OCI-LY7 (cell line): ENCODE measurements at regions not wholly inside any gene's neighbourhood (a gene's known extent, or its start where the extent isn't known, plus 50 kb on each side); places are given as distances from the start of the nearest gene placed in this dataset.

ENCODE experiments used
- BruUV-seq: library from RNA; stranded (reverse); fragments of 400-500 nt; replicated peaks from 2 replicates; lab custom pipeline; 2021; lab: Mats Ljungman, UMichigan
- CTCF ChIA-PET: fragments of 300-600 bp; sonication (Branson Sonifier 250); formaldehyde crosslinking; loops from one replicate; lab custom pipeline; 2022; ENCODE audit warnings: antibody characterized with exemption; ENCODE audit not compliant: unreplicated experiment; lab: Charles Lee
- POLR2A ChIA-PET: fragments of 300-600 bp; sonication (Branson Sonifier 250); formaldehyde crosslinking; loops from one replicate; lab custom pipeline; 2022; ENCODE audit warnings: antibody characterized with exemption; lab: Charles Lee
- DNase-seq: peaks from one replicate; pipeline ENCODE4 v3.0.0-alpha.2; 2015; ENCODE audit warnings: low spot score
- H2AFZ ChIP-seq: fragments of 200-600 bp; sonication (generic), shearing (Covaris generic); 2 replicates; pipeline ENCODE4 v1.6.1; 2014; ENCODE audit warnings: mild to moderate bottlenecking, antibody characterized with exemption, low read length, moderate library complexity
- H3K27ac ChIP-seq: fragments of 200-600 bp; sonication (generic); 2 replicates; pipeline ENCODE4 v1.5.1; 2014; ENCODE audit warnings: mixed run types, low read depth, mild to moderate bottlenecking, moderate library complexity, low read length, inconsistent platforms; ENCODE audit not compliant: poor library complexity, severe bottlenecking
- H3K36me3 ChIP-seq: fragments of 200-600 bp; sonication (generic); 2 replicates; pipeline ENCODE4 v1.6.1; 2014; ENCODE audit warnings: mild to moderate bottlenecking, antibody characterized with exemption, low read length, moderate library complexity, mixed read lengths; ENCODE audit not compliant: insufficient read depth
- H3K4me1 ChIP-seq: fragments of 200-600 bp; sonication (generic); 2 replicates; pipeline ENCODE4 v1.5.1; 2014; ENCODE audit warnings: mild to moderate bottlenecking, low read length; ENCODE audit not compliant: insufficient read depth, poor library complexity, severe bottlenecking
- H3K4me2 ChIP-seq: fragments of 200-600 bp; sonication (generic); 2 replicates; pipeline ENCODE4 v1.6.1; 2014; ENCODE audit warnings: mild to moderate bottlenecking, low read length
- H3K4me3 ChIP-seq: fragments of 200-600 bp; sonication (generic); 2 replicates; pipeline ENCODE4 v1.5.1; 2014; ENCODE audit warnings: mild to moderate bottlenecking, low read depth, low read length; ENCODE audit not compliant: poor library complexity, severe bottlenecking
- H3K79me2 ChIP-seq: fragments of 200-600 bp; sonication (generic); 2 replicates; pipeline ENCODE4 v1.6.1; 2016; ENCODE audit warnings: low read depth, mild to moderate bottlenecking, low read length, moderate library complexity, mixed read lengths; ENCODE audit not compliant: insufficient read depth
- H3K9me2 ChIP-seq: fragments of 200-600 bp; sonication (generic); 2 replicates; pipeline ENCODE4 v1.6.1; 2016; ENCODE audit warnings: mild to moderate bottlenecking, low read length, mixed read lengths; ENCODE audit not compliant: insufficient read depth
- H3K9me3 ChIP-seq: fragments of 200-600 bp; sonication (generic); 2 replicates; pipeline ENCODE4 v1.6.1; 2014; ENCODE audit warnings: mild to moderate bottlenecking, mixed run types, low read length, mixed read lengths
- H4K20me1 ChIP-seq: fragments of 200-600 bp; sonication (generic); 2 replicates; pipeline ENCODE4 v1.6.1; 2014; ENCODE audit warnings: mild to moderate bottlenecking, antibody characterized with exemption, low read length, moderate library complexity, mixed read lengths; ENCODE audit not compliant: insufficient read depth
- CTCF ChIP-seq: fragments of 200-600 bp; sonication (generic); conservative IDR thresholded peaks from 2 replicates; pipeline ENCODE4 v1.5.1; 2014; ENCODE audit warnings: mild to moderate bottlenecking, antibody characterized with exemption, low read length, moderate library complexity, mixed read lengths
- EZH2phosphoT487 ChIP-seq: fragments of 200-600 bp; sonication (generic); IDR thresholded peaks from 2 replicates; pipeline ENCODE4 v1.6.1; 2018; ENCODE audit warnings: low read depth, borderline replicate concordance, mild to moderate bottlenecking, mixed run types, antibody characterized with exemption, low read length, moderate library complexity, mixed read lengths
- intact Hi-C: fragments of 100-400 bp; cut with micrococcal nuclease; formaldehyde crosslinking; loops from one replicate; pipeline ENCODE4 v1.10.0; 2022; ENCODE audit not compliant: unreplicated experiment

GRCh38 chr1:67594764-67595163 is 90.2 kb upstream of the GADD45A start:
- ChIA-PET POLR2A (interaction anchor here (1.0 kb wide), 1 partner anchor 271 kb away, joined by 3 read pairs; no protein-coding TSS in a partner anchor), CTCF (interaction anchor here (0.6 kb wide), 1 partner anchor 323 kb away, joined by 3 read pairs; no protein-coding TSS in a partner anchor)
- no peak overlapping the region for H3K4me3 ChIP-seq
- no peak overlapping the region for H3K4me2 ChIP-seq
- no peaks in the 10 kb centered on the region for H3K4me1 ChIP-seq
- no peak overlapping the region for H3K27ac ChIP-seq
- BruUV-seq: no TSS peak
- no peaks in the 10 kb centered on the region for H4K20me1 ChIP-seq
- no peaks in the 10 kb centered on the region for H3K79me2 ChIP-seq
- H2AFZ ChIP-seq: no peak overlapping the region
- no peak for DNase-seq
- intact Hi-C loops: no loop called here
- H3K9me3 ChIP-seq: no peaks in the 10 kb centered on the region
- no peaks in the 10 kb centered on the region for H3K9me2 ChIP-seq
- H3K36me3 ChIP-seq: no peaks in the 10 kb centered on the region
- TF ChIP-seq CTCF (no peak), EZH2phosphoT487 (no peak)

GRCh38 chr1:67596674-67597073 is 88.3 kb upstream of the GADD45A start:
- H3K9me2 ChIP-seq: no peaks in the 10 kb centered on the region
- no peaks in the 10 kb centered on the region for H3K4me1 ChIP-seq
- ChIA-PET CTCF (no interaction called here), POLR2A (no interaction called here)
- no peak overlapping the region for H3K4me2 ChIP-seq
- H4K20me1 ChIP-seq: no peaks in the 10 kb centered on the region
- H3K27ac ChIP-seq: no peak overlapping the region
- H3K9me3 ChIP-seq: no peaks in the 10 kb centered on the region
- no peaks in the 10 kb centered on the region for H3K36me3 ChIP-seq
- no peak overlapping the region for H2AFZ ChIP-seq
- no TSS peak for BruUV-seq
- H3K4me3 ChIP-seq: no peak overlapping the region
- intact Hi-C loops: no loop called here
- H3K79me2 ChIP-seq: no peaks in the 10 kb centered on the region
- TF ChIP-seq CTCF (no peak), EZH2phosphoT487 (no peak)
- no peak for DNase-seq

- H3K79me2 ChIP-seq: no peaks in the 10 kb centered on the region
- no peaks in the 10 kb centered on the region for H4K20me1 ChIP-seq
- intact Hi-C loops: no loop called here
- no peak for TF ChIP-seq EZH2phosphoT487
- no peak for TF ChIP-seq CTCF
- no peak overlapping the region for H3K4me3 ChIP-seq
- H3K9me3 ChIP-seq: no peaks in the 10 kb centered on the region
- CTCF ChIA-PET: no interaction called here
- H3K27ac ChIP-seq: no peak overlapping the region
- H3K36me3 ChIP-seq: no peaks in the 10 kb centered on the region
- no peaks in the 10 kb centered on the region for H3K9me2 ChIP-seq
- no peak overlapping the region for H3K4me2 ChIP-seq
- DNase-seq: no peak
- no peaks in the 10 kb centered on the region for H3K4me1 ChIP-seq
- POLR2A ChIA-PET: no interaction called here
- no peak overlapping the region for H2AFZ ChIP-seq
- no TSS peak for BruUV-seq
Measured at GRCh38 chr1:67597336-67597735, 87.7 kb upstream of the GADD45A start.
